WTC11 (cell line): ENCODE measurements at regions not wholly inside any gene's neighbourhood (a gene's known extent, or its start where the extent isn't known, plus 50 kb on each side); places are given as distances from the start of the nearest gene placed in this dataset.

ENCODE experiments used
- ATAC-seq: fragments of 200-7000 bp; cut with Tn5 transposase; 2 replicates; pipeline ENCODE4 v1.10.0; 2021; ENCODE audit warnings: mild to moderate bottlenecking, moderate library complexity
- CTCF ChIA-PET: fragments of 300-600 bp; sonication (Branson Sonifier 250); formaldehyde crosslinking; loops from one replicate; lab custom pipeline; 2021; ENCODE audit warnings: antibody characterized with exemption; lab: Charles Lee
- POLR2A ChIA-PET: fragments of 350-600 bp; sonication (Branson Sonifier 250); formaldehyde crosslinking; loops from one replicate; lab custom pipeline; 2021; ENCODE audit warnings: antibody characterized with exemption; lab: Charles Lee
- DNase-seq: peaks from one replicate; pipeline ENCODE4 v3.0.0; 2021; ENCODE audit warnings: low spot score
- H3K27ac Mint-ChIP-seq: 2 replicates; pipeline ENCODE4 v1.8.0; 2021; ENCODE audit warnings: mixed read lengths
- H3K27me3 Mint-ChIP-seq: 2 replicates; pipeline ENCODE4 v1.8.0; 2021; ENCODE audit warnings: low read depth, mild to moderate bottlenecking, moderate library complexity, mixed read lengths
- H3K36me3 Mint-ChIP-seq: 2 replicates; pipeline ENCODE4 v1.8.0; 2021; ENCODE audit warnings: mixed read lengths
- H3K4me1 Mint-ChIP-seq: 2 replicates; pipeline ENCODE4 v1.8.0; 2022; ENCODE audit warnings: mixed read lengths
- H3K4me3 Mint-ChIP-seq: 2 replicates; pipeline ENCODE4 v1.8.0; 2021; ENCODE audit warnings: mild to moderate bottlenecking, moderate library complexity, mixed read lengths
- H3K9me3 Mint-ChIP-seq: 2 replicates; pipeline ENCODE4 v1.8.0; 2021; ENCODE audit warnings: mixed read lengths
- ATF1 ChIP-seq: sonication (generic); formaldehyde crosslinking; IDR thresholded peaks from 2 replicates; pipeline ENCODE4 v1.8.1; 2023; ENCODE audit warnings: mild to moderate bottlenecking, moderate library complexity, missing genetic modification reagents
- CDX4 ChIP-seq: fragments of 250-450 bp; sonication (Bioruptor Pico); IDR thresholded peaks from 2 replicates; pipeline ENCODE4 v1.9.0; 2021; ENCODE audit warnings: moderate library complexity, mild to moderate bottlenecking, inconsistent platforms, borderline replicate concordance
- E2F5 ChIP-seq: sonication (generic); formaldehyde crosslinking; IDR thresholded peaks from 2 replicates; pipeline ENCODE4 v1.8.1; 2022; ENCODE audit warnings: mild to moderate bottlenecking, moderate library complexity, missing genetic modification reagents
- GABPB1 ChIP-seq: sonication (generic); formaldehyde crosslinking; IDR thresholded peaks from 2 replicates; pipeline ENCODE4 v1.8.1; 2023; ENCODE audit warnings: mild to moderate bottlenecking, missing genetic modification reagents
- HMGA2 ChIP-seq: fragments of 250-450 bp; sonication (Bioruptor Pico); IDR thresholded peaks from 2 replicates; pipeline ENCODE4 v1.4.0; 2021; ENCODE audit warnings: mild to moderate bottlenecking, moderate library complexity
- IRF2 ChIP-seq: sonication (generic); formaldehyde crosslinking; IDR thresholded peaks from 2 replicates; pipeline ENCODE4 v1.8.0; 2022; ENCODE audit warnings: low read depth, missing genetic modification reagents, borderline replicate concordance
- NFATC4 ChIP-seq: fragments of 250-450 bp; sonication (Bioruptor Pico); IDR thresholded peaks from 2 replicates; pipeline ENCODE4 v1.9.0; 2021; ENCODE audit warnings: mild to moderate bottlenecking
- NR2C2 ChIP-seq: sonication (generic); formaldehyde crosslinking; IDR thresholded peaks from 2 replicates; pipeline ENCODE4 v1.8.0; 2022; ENCODE audit warnings: mild to moderate bottlenecking, missing genetic modification reagents
- OVOL2 ChIP-seq: fragments of 250-450 bp; sonication (Bioruptor Pico); IDR thresholded peaks from 2 replicates; pipeline ENCODE4 v1.9.0; 2021; ENCODE audit warnings: mild to moderate bottlenecking, borderline replicate concordance
- PRRX2 ChIP-seq: fragments of 250-450 bp; sonication (Bioruptor Pico); IDR thresholded peaks from 2 replicates; pipeline ENCODE4 v1.8.0; 2021; ENCODE audit warnings: mild to moderate bottlenecking
- RELA ChIP-seq: sonication (generic); formaldehyde crosslinking; IDR thresholded peaks from 2 replicates; pipeline ENCODE4 v1.8.1; 2022; ENCODE audit warnings: missing genetic modification reagents, mild to moderate bottlenecking, borderline replicate concordance
- RORB ChIP-seq: fragments of 250-450 bp; sonication (Bioruptor Pico); IDR thresholded peaks from 2 replicates; pipeline ENCODE4 v1.9.0; 2021; ENCODE audit warnings: mild to moderate bottlenecking
- SOX15 ChIP-seq: fragments of 250-450 bp; sonication (Bioruptor Pico); IDR thresholded peaks from 2 replicates; pipeline ENCODE4 v1.9.0; 2021; ENCODE audit warnings: mild to moderate bottlenecking
- STAT6 ChIP-seq: sonication (generic); formaldehyde crosslinking; conservative IDR thresholded peaks from 2 replicates; pipeline ENCODE4 v1.8.1; 2023; ENCODE audit warnings: mild to moderate bottlenecking, low read depth, missing genetic modification reagents, moderate library complexity
- TP53 ChIP-seq: sonication (generic); formaldehyde crosslinking; IDR thresholded peaks from 2 replicates; pipeline ENCODE4 v1.8.1; 2023; ENCODE audit warnings: mild to moderate bottlenecking, missing genetic modification reagents
- USF1 ChIP-seq: sonication (generic); formaldehyde crosslinking; IDR thresholded peaks from 2 replicates; pipeline ENCODE4 v1.8.0; 2022; ENCODE audit warnings: mild to moderate bottlenecking, missing genetic modification reagents
- ZNF138 ChIP-seq: sonication (generic); formaldehyde crosslinking; conservative IDR thresholded peaks from 2 replicates; pipeline ENCODE4 v1.8.1; 2022; ENCODE audit warnings: mild to moderate bottlenecking, moderate library complexity, missing genetic modification reagents
- ZNF219 ChIP-seq: sonication (generic); formaldehyde crosslinking; IDR thresholded peaks from 2 replicates; pipeline ENCODE4 v1.8.0; 2023; ENCODE audit warnings: missing genetic modification reagents, mild to moderate bottlenecking, borderline replicate concordance
- ZSCAN18 ChIP-seq: fragments of 250-450 bp; sonication (Bioruptor Pico); IDR thresholded peaks from 2 replicates; pipeline ENCODE4 v2.1.2; 2022; ENCODE audit warnings: mild to moderate bottlenecking, moderate library complexity
- TF ChIP-seq, protein P1 (sequence below): sonication (generic); formaldehyde crosslinking; IDR thresholded peaks from 2 replicates; pipeline ENCODE4 v1.8.1; 2023; ENCODE audit warnings: mild to moderate bottlenecking, missing genetic modification reagents, moderate library complexity
- TF ChIP-seq, protein P2 (sequence below): sonication (generic); formaldehyde crosslinking; IDR thresholded peaks from 2 replicates; pipeline ENCODE4 v1.8.0; 2023; ENCODE audit warnings: missing genetic modification reagents
- TF ChIP-seq, protein P3 (sequence below): sonication (generic); formaldehyde crosslinking; IDR thresholded peaks from 2 replicates; pipeline ENCODE4 v1.8.0; 2022; ENCODE audit warnings: missing genetic modification reagents

DNA sequence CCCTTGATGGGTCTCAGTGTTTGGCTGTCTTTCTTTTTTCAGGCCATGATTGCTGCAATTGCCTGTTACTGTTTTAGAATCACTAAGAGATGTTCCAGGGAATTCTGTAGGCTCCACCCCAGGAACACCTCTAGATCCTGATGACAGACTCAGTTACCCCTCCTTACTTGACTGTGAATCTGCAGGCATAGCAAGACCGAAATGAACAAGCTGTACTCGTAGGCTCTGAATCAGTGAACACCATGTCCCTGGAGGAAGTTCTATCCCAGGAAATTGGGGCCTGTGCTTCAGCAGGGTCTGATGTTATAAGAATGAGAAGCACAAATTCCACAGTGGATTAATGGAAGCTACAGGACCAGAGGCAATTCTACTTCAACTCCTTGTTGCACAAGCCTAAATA, 148.6 kb downstream of the COPS8 start:
- Mint-ChIP-seq H3K27me3 (no peaks in the 10 kb centered on the region; the same call in 1 of the 2 replicates), H3K36me3 (no peaks in the 10 kb centered on the region), H3K27ac (no peak overlapping the region), H3K4me1 (no peaks in the 10 kb centered on the region), H3K4me3 (no peak overlapping the region), H3K9me3 (peaks cover 26% of the 10 kb centered on the region)
- TF ChIP-seq HMGA2 (CRISPR knock-in tag) (no peak), RELA (no peak), RORB (CRISPR knock-in tag) (no peak), E2F5 (CRISPR knock-in tag) (no peak), CDX4 (CRISPR knock-in tag) (no peak), IRF2 (CRISPR knock-in tag) (no peak), USF1 (CRISPR knock-in tag) (no peak), OVOL2 (CRISPR knock-in tag) (no peak), ZSCAN18 (CRISPR knock-in tag) (no peak), STAT6 (no peak), NFATC4 (no peak), ZNF138 (CRISPR knock-in tag) (no peak)
- TF ChIP-seq, protein P1, sequence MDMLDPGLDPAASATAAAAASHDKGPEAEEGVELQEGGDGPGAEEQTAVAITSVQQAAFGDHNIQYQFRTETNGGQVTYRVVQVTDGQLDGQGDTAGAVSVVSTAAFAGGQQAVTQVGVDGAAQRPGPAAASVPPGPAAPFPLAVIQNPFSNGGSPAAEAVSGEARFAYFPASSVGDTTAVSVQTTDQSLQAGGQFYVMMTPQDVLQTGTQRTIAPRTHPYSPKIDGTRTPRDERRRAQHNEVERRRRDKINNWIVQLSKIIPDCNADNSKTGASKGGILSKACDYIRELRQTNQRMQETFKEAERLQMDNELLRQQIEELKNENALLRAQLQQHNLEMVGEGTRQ (CRISPR knock-in tag), result no peak
- TF ChIP-seq, protein P2, sequence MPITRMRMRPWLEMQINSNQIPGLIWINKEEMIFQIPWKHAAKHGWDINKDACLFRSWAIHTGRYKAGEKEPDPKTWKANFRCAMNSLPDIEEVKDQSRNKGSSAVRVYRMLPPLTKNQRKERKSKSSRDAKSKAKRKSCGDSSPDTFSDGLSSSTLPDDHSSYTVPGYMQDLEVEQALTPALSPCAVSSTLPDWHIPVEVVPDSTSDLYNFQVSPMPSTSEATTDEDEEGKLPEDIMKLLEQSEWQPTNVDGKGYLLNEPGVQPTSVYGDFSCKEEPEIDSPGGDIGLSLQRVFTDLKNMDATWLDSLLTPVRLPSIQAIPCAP, result no peak
- ATAC-seq (no peak), DNase-seq (no peak)
- CTCF ChIA-PET, result no interaction called here
- POLR2A ChIA-PET, result interaction anchor here (0.5 kb wide), 1 partner anchor 1098 kb away, joined by 3 read pairs; no protein-coding TSS in a partner anchor

GRCh38 chr2:237235383-237236095, 149.8 kb downstream of the COPS8 start:
- CTCF ChIA-PET, result no interaction called here
- POLR2A ChIA-PET, result no interaction called here
- H3K27me3 Mint-ChIP-seq, result no peaks in the 10 kb centered on the region; the same call in 1 of the 2 replicates
- H3K4me1 Mint-ChIP-seq, result no peaks in the 10 kb centered on the region
- peaks cover 34% of the 10 kb centered on the region for H3K9me3 Mint-ChIP-seq
- no peak overlapping the region for H3K4me3 Mint-ChIP-seq
- no peak for DNase-seq
- ATAC-seq, result no peak
- peaks cover 9% of the 10 kb centered on the region for H3K36me3 Mint-ChIP-seq
- no peak overlapping the region for H3K27ac Mint-ChIP-seq
- TF ChIP-seq RORB (CRISPR knock-in tag), result no peak
- TF ChIP-seq GABPB1, result no peak
- no peak for TF ChIP-seq SOX15 (CRISPR knock-in tag)
- TF ChIP-seq, protein P2, result no peak
- no peak for TF ChIP-seq PRRX2 (CRISPR knock-in tag)
- TF ChIP-seq ZNF219, result no peak
- no peak for TF ChIP-seq NR2C2
- no peak for TF ChIP-seq ATF1 (CRISPR knock-in tag)
- TF ChIP-seq, protein P3, sequence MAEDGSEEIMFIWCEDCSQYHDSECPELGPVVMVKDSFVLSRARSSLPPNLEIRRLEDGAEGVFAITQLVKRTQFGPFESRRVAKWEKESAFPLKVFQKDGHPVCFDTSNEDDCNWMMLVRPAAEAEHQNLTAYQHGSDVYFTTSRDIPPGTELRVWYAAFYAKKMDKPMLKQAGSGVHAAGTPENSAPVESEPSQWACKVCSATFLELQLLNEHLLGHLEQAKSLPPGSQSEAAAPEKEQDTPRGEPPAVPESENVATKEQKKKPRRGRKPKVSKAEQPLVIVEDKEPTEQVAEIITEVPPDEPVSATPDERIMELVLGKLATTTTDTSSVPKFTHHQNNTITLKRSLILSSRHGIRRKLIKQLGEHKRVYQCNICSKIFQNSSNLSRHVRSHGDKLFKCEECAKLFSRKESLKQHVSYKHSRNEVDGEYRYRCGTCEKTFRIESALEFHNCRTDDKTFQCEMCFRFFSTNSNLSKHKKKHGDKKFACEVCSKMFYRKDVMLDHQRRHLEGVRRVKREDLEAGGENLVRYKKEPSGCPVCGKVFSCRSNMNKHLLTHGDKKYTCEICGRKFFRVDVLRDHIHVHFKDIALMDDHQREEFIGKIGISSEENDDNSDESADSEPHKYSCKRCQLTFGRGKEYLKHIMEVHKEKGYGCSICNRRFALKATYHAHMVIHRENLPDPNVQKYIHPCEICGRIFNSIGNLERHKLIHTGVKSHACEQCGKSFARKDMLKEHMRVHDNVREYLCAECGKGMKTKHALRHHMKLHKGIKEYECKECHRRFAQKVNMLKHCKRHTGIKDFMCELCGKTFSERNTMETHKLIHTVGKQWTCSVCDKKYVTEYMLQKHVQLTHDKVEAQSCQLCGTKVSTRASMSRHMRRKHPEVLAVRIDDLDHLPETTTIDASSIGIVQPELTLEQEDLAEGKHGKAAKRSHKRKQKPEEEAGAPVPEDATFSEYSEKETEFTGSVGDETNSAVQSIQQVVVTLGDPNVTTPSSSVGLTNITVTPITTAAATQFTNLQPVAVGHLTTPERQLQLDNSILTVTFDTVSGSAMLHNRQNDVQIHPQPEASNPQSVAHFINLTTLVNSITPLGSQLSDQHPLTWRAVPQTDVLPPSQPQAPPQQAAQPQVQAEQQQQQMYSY (CRISPR knock-in tag), result no peak
- no peak for TF ChIP-seq TP53 (CRISPR knock-in tag)
